DOHH2 (cell line): ENCODE measurements at regions not wholly inside any gene's neighbourhood (a gene's known extent, or its start where the extent isn't known, plus 50 kb on each side); places are given as distances from the start of the nearest gene placed in this dataset.

Experiments used
- H3F3A ChIP-seq: fragments of 200-600 bp; sonication (generic), shearing (Covaris generic); 2 replicates; pipeline ENCODE4 v1.6.0; 2016; ENCODE audit warnings: antibody characterized with exemption, mild to moderate bottlenecking; ENCODE audit not compliant: control insufficient read depth, insufficient read depth
- H3K27ac ChIP-seq: fragments of 200-600 bp; sonication (generic); 2 replicates; pipeline ENCODE4 v1.5.1; 2014; ENCODE audit warnings: low read depth, mild to moderate bottlenecking, low read length, moderate library complexity
- H3K27me3 ChIP-seq: fragments of 200-600 bp; sonication (generic); 2 replicates; pipeline ENCODE4 v1.6.1; 2014; ENCODE audit warnings: mild to moderate bottlenecking, low read length, mixed read lengths; ENCODE audit not compliant: control insufficient read depth
- H3K36me3 ChIP-seq: fragments of 200-600 bp; sonication (generic); 2 replicates; pipeline ENCODE4 v1.6.1; 2014; ENCODE audit warnings: mild to moderate bottlenecking, low read length, moderate library complexity, mixed read lengths; ENCODE audit not compliant: control insufficient read depth
- H3K4me1 ChIP-seq: fragments of 200-600 bp; sonication (generic); 2 replicates; pipeline ENCODE4 v1.6.1; 2014; ENCODE audit warnings: mild to moderate bottlenecking, low read length, mixed read lengths; ENCODE audit not compliant: control insufficient read depth
- H3K4me2 ChIP-seq: fragments of 200-600 bp; sonication (generic); 2 replicates; pipeline ENCODE4 v1.6.0; 2014; ENCODE audit warnings: mild to moderate bottlenecking, low read length, moderate library complexity
- H3K4me3 ChIP-seq: fragments of 200-600 bp; sonication (generic); 2 replicates; pipeline ENCODE4 v1.5.1; 2014; ENCODE audit warnings: mild to moderate bottlenecking, low read length, mixed read lengths
- H3K79me2 ChIP-seq: fragments of 200-600 bp; sonication (generic); 2 replicates; pipeline ENCODE4 v1.6.1; 2014; ENCODE audit warnings: mild to moderate bottlenecking, low read length, mixed read lengths; ENCODE audit not compliant: control insufficient read depth
- H3K9me2 ChIP-seq: fragments of 200-600 bp; sonication (generic); replicated peaks from 2 replicates; pipeline ENCODE4 v1.6.1; 2014; ENCODE audit warnings: mild to moderate bottlenecking, low read length, mixed read lengths; ENCODE audit not compliant: control insufficient read depth
- H3K9me3 ChIP-seq: fragments of 200-600 bp; sonication (generic); 2 replicates; pipeline ENCODE4 v1.6.1; 2014; ENCODE audit warnings: antibody characterized with exemption, low read length, mixed read lengths; ENCODE audit not compliant: control insufficient read depth, insufficient read depth
- H4K20me1 ChIP-seq: fragments of 200-600 bp; sonication (generic); 2 replicates; pipeline ENCODE4 v1.6.0; 2014; ENCODE audit warnings: low read depth, mild to moderate bottlenecking, antibody characterized with exemption, low read length, moderate library complexity; ENCODE audit not compliant: control insufficient read depth, insufficient read depth
- CTCF ChIP-seq: fragments of 200-600 bp; sonication (generic); IDR thresholded peaks from one replicate; pipeline ENCODE4 v1.5.1; 2014; ENCODE audit warnings: antibody characterized with exemption, mild to moderate bottlenecking, low read depth, low read length; ENCODE audit not compliant: poor library complexity, severe bottlenecking
- EZH2phosphoT487 ChIP-seq: fragments of 200-600 bp; sonication (generic); IDR thresholded peaks from 2 replicates; pipeline ENCODE4 v1.6.1; 2017; ENCODE audit warnings: borderline replicate concordance, mild to moderate bottlenecking, antibody characterized with exemption, low read length, moderate library complexity, mixed read lengths

- H3K4me2 ChIP-seq: no peak overlapping the region
- no peak overlapping the region for H3K27ac ChIP-seq
- H3F3A ChIP-seq: no peaks in the 10 kb centered on the region
- H3K27me3 ChIP-seq: no peaks in the 10 kb centered on the region
- TF ChIP-seq EZH2phosphoT487: no peak
- no peak for TF ChIP-seq CTCF
- no peaks in the 10 kb centered on the region for H3K9me2 ChIP-seq
- no peak overlapping the region for H3K4me3 ChIP-seq
- H3K9me3 ChIP-seq: no peaks in the 10 kb centered on the region
- H4K20me1 ChIP-seq: no peaks in the 10 kb centered on the region
- no peaks in the 10 kb centered on the region for H3K4me1 ChIP-seq
- no peaks in the 10 kb centered on the region for H3K79me2 ChIP-seq
- no peaks in the 10 kb centered on the region for H3K36me3 ChIP-seq
Measured at GRCh38 chr1:48080331-48081255, 83.4 kb upstream of the TRABD2B start.

GRCh38 chr1:48079096-48079495 lies 81.9 kb upstream of the TRABD2B start:
- Histone ChIP-seq H3K36me3 (no peaks in the 10 kb centered on the region), H3K4me3 (no peak overlapping the region), H3F3A (no peaks in the 10 kb centered on the region), H3K79me2 (no peaks in the 10 kb centered on the region), H4K20me1 (no peaks in the 10 kb centered on the region), H3K9me2 (no peaks in the 10 kb centered on the region), H3K4me2 (no peak overlapping the region), H3K9me3 (no peaks in the 10 kb centered on the region), H3K27me3 (no peaks in the 10 kb centered on the region), H3K4me1 (no peaks in the 10 kb centered on the region), H3K27ac (no peak overlapping the region)
- TF ChIP-seq EZH2phosphoT487 (no peak), CTCF (no peak)

- no peak for TF ChIP-seq CTCF
- Histone ChIP-seq H3K4me1 (no peaks in the 10 kb centered on the region), H3K27ac (no peak overlapping the region), H4K20me1 (no peaks in the 10 kb centered on the region), H3K27me3 (no peaks in the 10 kb centered on the region), H3K36me3 (no peaks in the 10 kb centered on the region), H3K4me3 (no peak overlapping the region), H3F3A (no peaks in the 10 kb centered on the region), H3K9me3 (no peaks in the 10 kb centered on the region), H3K9me2 (no peaks in the 10 kb centered on the region), H3K79me2 (no peaks in the 10 kb centered on the region), H3K4me2 (no peak overlapping the region)
Measured at GRCh38 chr1:48077795-48078222, 80.6 kb upstream of the TRABD2B start.
